Right renal pelvis (tissue), 4 donors: ENCODE measurements at regions not wholly inside any gene's neighbourhood (a gene's known extent, or its start where the extent isn't known, plus 50 kb on each side); places are given as distances from the start of the nearest gene placed in this dataset.

Source experiments
- DNase-seq, 4 donors: peaks; one replicate each; pipeline ENCODE4 v3.0.0-alpha.2; 2013; ENCODE audit warnings: low read depth in 4 of 4, low spot score in 3 of 4, missing footprints in 1 of 4

DNA sequence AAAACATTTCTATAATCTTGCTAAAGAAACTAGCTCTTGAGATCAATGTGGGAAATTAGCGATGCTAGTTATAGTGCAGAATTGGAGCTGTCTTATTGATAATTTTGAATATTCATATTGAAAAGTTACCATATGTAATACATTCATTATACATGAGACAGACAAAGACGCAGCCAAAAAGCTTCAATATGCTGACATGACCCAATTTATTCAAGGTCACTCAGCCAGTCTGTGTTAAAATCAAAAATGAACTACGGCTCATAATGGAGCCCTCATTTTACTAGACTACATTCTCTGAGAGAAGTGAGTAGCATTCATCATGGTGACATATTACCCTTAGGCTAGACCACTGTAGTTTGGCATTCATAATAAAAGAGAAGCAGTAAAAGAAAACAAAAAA lies 107.3 kb upstream of the GABRG2 start:
- DNase-seq, result no peak

GRCh38 chr5:161966564-161966963 lies 101.0 kb upstream of the GABRG2 start:
- peak in 2 of 4 donors; percentile 0 to 2 for DNase-seq

DNA sequence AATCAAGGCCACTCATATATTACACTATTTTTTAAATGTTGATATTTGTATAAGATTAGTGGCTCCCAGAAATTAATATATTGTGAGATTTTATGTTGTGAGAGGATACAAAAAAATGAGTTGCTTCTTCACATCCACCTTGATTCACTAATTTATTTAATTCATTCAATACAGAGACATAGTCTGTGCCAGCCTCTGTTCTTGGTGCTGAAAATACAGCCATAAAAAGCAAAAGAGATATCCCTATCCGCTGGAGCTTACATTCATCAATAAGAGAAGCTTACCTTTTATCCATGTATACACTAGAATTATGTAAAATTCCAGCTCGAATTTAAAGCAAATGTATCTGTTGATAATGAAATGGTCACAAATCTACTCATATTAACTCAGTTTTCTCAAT lies 92.2 kb upstream of the GABRG2 start:
- DNase-seq, result no peak

DNA sequence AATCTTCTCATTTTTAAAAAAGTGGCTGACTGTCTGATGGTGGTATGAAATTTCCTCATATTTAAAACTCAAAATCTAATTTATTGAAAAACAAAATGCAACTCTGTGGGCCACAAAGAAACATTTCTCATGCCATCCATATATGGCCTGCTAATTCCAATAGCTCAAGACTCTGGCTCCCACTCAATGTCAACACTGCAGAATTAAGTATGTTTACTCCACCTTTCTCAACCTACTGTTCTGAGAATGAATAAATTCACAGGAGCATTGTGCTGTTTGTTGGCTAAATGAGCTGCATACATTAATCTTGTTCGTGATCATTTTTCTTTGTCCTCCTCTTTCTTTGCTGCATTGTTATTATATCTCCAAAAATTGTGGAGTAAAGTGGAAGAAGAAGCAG lies 79.5 kb upstream of the GABRG2 start:
- DNase-seq, result no peak
